Lower leg skin (tissue), 3 donors: ENCODE measurements at regions not wholly inside any gene's neighbourhood (a gene's known extent, or its start where the extent isn't known, plus 50 kb on each side); places are given as distances from the start of the nearest gene placed in this dataset.

Experiments used
- CTCF ChIP-seq, 3 donors: fragments of 450-650 bp; IDR thresholded peaks; one replicate each; pipeline ENCODE4 v1.5.1; 2016; ENCODE audit warnings: antibody characterized with exemption in 3 of 3, mild to moderate bottlenecking in 3 of 3, moderate library complexity in 2 of 3
- POLR2A ChIP-seq, 2 donors: fragments of 450-650 bp; IDR thresholded peaks; one replicate each; pipeline ENCODE4 v1.6.1; 2016 to 2017; ENCODE audit warnings: antibody characterized with exemption in 2 of 2, mild to moderate bottlenecking in 1 of 2, moderate library complexity in 1 of 2

DNA sequence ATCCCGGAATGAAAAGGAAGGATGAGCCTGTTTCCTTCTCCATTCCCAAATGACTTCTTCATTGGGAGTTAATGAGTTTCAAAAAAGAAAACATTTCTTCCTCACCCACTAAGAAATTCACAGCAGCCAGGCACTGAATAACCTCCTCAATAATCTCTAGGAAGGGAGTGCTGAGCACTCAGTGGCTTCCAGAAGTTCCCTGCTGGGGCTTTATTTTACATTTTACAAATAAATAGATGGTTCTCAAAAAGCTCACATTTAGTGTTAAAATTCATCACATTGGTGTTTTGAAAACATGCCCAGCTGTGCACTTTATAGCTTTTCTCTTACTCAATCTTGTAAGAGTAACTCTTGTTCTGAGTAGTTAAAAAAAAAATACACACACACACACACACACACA, 148.9 kb upstream of the PFKP start:
- TF ChIP-seq CTCF (IDR thresholded peaks at IDR 0.05), result no peak
- no peak for TF ChIP-seq POLR2A (IDR thresholded peaks at IDR 0.05)
